ENCODE measurements at regions not wholly inside any gene's neighbourhood (a gene's known extent, or its start where the extent isn't known, plus 50 kb on each side); places are given as distances from the start of the nearest gene placed in this dataset.

GRCh38 chr15:37773111-37773860 lies 161.2 kb upstream of the TMCO5A start:
- TF ChIP-seq CTCF (IDR thresholded peaks at IDR 0.05) = no peak
- TF ChIP-seq POLR2A (IDR thresholded peaks at IDR 0.05) = no peak
